MG63 (cell line): ENCODE measurements at regions not wholly inside any gene's neighbourhood (a gene's known extent, or its start where the extent isn't known, plus 50 kb on each side); places are given as distances from the start of the nearest gene placed in this dataset.
"Not testable (repeated sequence)": the region's sequence is repeated elsewhere in the genome, so short reads cannot be mapped to it uniquely, and the experiment has no call there.

Experiments
- DNase-seq: peaks from one replicate; pipeline ENCODE4 v3.0.0-alpha.2; 2020
- H3K27me3 ChIP-seq: fragments of 250-450 bp; sonication (Bioruptor Pico); 2 replicates; pipeline ENCODE4 v1.5.1; 2020; ENCODE audit warnings: mild to moderate bottlenecking, moderate library complexity
- H3K36me3 ChIP-seq: fragments of 250-450 bp; sonication (Bioruptor Pico); 2 replicates; pipeline ENCODE4 v1.5.1; 2020; ENCODE audit warnings: mild to moderate bottlenecking, moderate library complexity
- H3K4me3 ChIP-seq: fragments of 250-450 bp; sonication (Bioruptor Pico); 2 replicates; pipeline ENCODE4 v1.5.1; 2020; ENCODE audit warnings: mild to moderate bottlenecking, moderate library complexity
- H3K9me3 ChIP-seq: fragments of 250-450 bp; sonication (Bioruptor Pico); 2 replicates; pipeline ENCODE4 v1.5.1; 2020; ENCODE audit warnings: mild to moderate bottlenecking, moderate library complexity

GRCh38 chr9:29390859-29391258, 1817.6 kb upstream of the C9orf72 start:
- DNase-seq: no peak

DNA sequence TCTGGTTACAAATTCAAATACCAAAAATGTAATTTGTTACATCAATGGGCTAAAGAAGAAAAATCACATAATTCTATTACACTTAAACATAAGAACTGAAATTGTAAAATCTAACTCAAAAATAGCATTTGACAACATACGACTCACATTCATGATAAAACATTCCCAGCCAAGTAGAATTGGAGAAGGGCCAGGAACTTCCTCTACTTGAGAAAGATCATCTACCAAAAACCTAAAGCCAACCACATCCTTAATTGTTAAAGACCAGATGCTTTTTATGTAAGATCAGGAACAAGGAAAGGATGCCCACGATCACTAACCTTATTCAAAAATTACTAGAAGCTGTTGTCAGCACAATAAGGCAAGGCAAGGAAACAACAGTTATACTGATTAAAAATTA, 1819.8 kb upstream of the C9orf72 start:
- DNase-seq: no peak
- Histone ChIP-seq H3K4me3 (no peak overlapping the region), H3K27me3 (no peaks in the 10 kb centered on the region), H3K36me3 (no peaks in the 10 kb centered on the region), H3K9me3 (no peaks in the 10 kb centered on the region)

More at GRCh38 chr9:29390859-29391258, 1817.6 kb upstream of the C9orf72 start:
- no peaks in the 10 kb centered on the region for H3K9me3 ChIP-seq
- H3K27me3 ChIP-seq: no peaks in the 10 kb centered on the region
- no peaks in the 10 kb centered on the region for H3K36me3 ChIP-seq
- H3K4me3 ChIP-seq: no peak overlapping the region

DNA sequence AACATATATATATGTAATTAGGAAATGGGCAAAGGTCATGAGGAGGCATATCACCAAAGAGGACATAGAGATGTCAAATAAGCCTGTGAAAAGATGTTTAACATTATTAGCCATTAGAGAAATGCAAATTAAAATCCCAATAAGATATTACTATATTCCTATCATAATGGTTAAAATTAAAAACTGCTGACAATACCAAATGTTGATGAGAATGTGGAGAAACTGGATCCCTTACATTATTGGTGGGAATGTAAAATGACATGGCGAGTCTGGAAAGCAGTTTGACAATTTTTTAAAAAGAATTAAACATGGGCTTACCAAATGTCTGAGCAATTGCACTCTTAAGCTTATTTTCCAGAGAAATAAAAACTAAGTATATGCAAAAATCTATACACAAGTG, 1821.6 kb upstream of the C9orf72 start:
- Histone ChIP-seq H3K36me3 (no peaks in the 10 kb centered on the region), H3K4me3 (no peak overlapping the region), H3K9me3 (no peaks in the 10 kb centered on the region), H3K27me3 (no peaks in the 10 kb centered on the region)
- no peak for DNase-seq

- Histone ChIP-seq H3K36me3 (no peaks in the 10 kb centered on the region), H3K4me3 (no peak overlapping the region), H3K27me3 (no peaks in the 10 kb centered on the region), H3K9me3 (no peaks in the 10 kb centered on the region)
- DNase-seq: no peak
Measured at GRCh38 chr9:29397148-29397547, 1823.9 kb upstream of the C9orf72 start.

- H3K27me3 ChIP-seq: no peaks in the 10 kb centered on the region
- DNase-seq: no peak
- no peaks in the 10 kb centered on the region for H3K9me3 ChIP-seq
- no peaks in the 10 kb centered on the region for H3K36me3 ChIP-seq
- no peak overlapping the region for H3K4me3 ChIP-seq
Measured at GRCh38 chr9:29416204-29416603, 1842.9 kb upstream of the C9orf72 start.

GRCh38 chr9:29422438-29422837, 1849.2 kb upstream of the C9orf72 start:
- Histone ChIP-seq H3K27me3 (no peaks in the 10 kb centered on the region), H3K9me3 (no peaks in the 10 kb centered on the region), H3K36me3 (no peaks in the 10 kb centered on the region), H3K4me3 (no peak overlapping the region)
- no peak for DNase-seq

DNA sequence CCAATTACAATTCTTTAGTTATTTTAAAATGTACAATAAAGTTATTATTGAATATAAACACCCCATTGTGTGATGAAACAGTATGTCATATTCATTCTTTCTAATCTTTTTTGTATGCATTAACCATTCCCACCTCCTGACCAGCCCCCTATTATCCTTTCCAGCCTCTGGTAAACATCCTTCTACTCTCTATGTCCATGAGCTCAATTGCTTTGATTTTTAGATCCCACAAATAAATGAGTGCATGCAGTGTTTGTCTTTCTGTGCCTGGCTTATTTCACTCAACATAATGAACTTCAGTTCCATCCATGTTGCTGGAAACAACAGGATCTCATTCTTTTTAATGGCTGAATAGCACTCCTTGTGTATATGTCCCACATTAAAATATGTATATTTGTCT, 1858.9 kb upstream of the C9orf72 start:
- Histone ChIP-seq H3K36me3 (no peaks in the 10 kb centered on the region), H3K27me3 (no peaks in the 10 kb centered on the region), H3K9me3 (peaks cover 3% of the 10 kb centered on the region; the same call in 1 of the 2 replicates), H3K4me3 (no peak overlapping the region)
- DNase-seq: no peak

DNA sequence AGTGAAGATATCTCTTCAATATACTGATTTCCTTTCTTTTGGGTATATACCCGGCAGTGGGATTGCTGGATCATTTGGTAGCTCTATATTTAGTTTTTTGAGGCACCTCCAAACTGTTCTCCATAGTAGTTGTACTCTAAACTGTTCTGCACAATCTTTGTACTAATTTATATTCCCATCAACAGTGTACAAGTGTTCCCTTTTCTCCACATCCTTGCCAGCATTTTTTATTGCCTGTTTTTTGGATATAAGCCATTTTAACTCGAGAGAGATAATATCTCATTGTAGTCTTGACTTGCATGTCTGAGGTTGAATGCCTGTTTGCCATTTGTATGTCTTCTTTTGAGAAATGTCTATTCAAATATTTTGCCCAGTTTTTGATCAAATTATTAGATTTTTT, 1859.4 kb upstream of the C9orf72 start:
- H3K9me3 ChIP-seq, H3K36me3 ChIP-seq, H3K27me3 ChIP-seq, DNase-seq, H3K4me3 ChIP-seq: not testable (repeated sequence)

GRCh38 chr9:29435368-29435767, 1862.1 kb upstream of the C9orf72 start:
- no peaks in the 10 kb centered on the region for H3K27me3 ChIP-seq
- no peaks in the 10 kb centered on the region for H3K9me3 ChIP-seq
- no peak for DNase-seq
- no peak overlapping the region for H3K4me3 ChIP-seq
- no peaks in the 10 kb centered on the region for H3K36me3 ChIP-seq

- no peak for DNase-seq
- no peaks in the 10 kb centered on the region for H3K9me3 ChIP-seq
- H3K27me3 ChIP-seq: no peaks in the 10 kb centered on the region
- H3K36me3 ChIP-seq: no peaks in the 10 kb centered on the region
- H3K4me3 ChIP-seq: no peak overlapping the region
Measured at GRCh38 chr9:29437526-29437925, 1864.2 kb upstream of the C9orf72 start.

DNA sequence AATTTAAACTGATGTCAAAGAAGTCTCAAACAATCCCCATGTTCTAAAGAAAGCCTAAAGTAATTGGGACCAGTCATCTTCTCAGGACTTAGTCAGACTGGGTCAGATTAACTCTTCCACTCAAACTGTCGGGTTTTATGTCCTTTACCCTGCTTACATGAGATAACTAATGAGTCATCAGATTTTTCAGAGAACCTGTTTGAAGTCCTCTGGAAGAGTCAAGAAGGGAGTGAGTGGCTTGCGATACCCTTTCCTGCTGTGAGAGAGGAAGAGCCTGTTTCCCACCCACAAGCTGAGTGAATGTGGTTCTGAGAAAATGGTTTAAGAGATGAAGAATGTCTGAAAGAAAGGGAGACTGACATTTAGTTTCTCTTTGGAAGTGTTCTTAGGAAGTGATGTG, 1866.7 kb upstream of the C9orf72 start:
- no peak for DNase-seq
- no peak overlapping the region for H3K4me3 ChIP-seq

DNA sequence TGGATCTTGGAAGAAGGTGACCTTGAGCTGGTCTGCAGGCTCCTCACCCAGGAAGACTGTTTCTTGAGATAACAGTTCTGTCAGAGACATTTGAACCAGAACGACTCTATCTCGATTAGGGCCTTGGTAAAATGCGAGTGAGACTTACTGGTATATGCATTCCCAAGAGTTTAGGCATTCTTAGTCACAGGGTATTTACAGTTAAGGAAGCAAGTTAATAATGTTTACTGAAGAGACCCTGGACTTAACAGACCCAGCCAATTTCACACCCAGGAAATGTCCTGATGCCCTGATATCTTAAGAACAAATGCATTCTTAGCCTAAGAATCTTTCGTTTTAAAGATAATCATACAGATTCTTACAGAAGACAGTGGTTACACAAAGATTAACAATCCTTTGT, 1867.2 kb upstream of the C9orf72 start:
- no peak for DNase-seq
- no peaks in the 10 kb centered on the region for H3K9me3 ChIP-seq
- H3K4me3 ChIP-seq: no peak overlapping the region
- H3K36me3 ChIP-seq: no peaks in the 10 kb centered on the region
- H3K27me3 ChIP-seq: no peaks in the 10 kb centered on the region

More for the DNA sequence above, 1866.7 kb upstream of the C9orf72 start:
- H3K27me3 ChIP-seq: no peaks in the 10 kb centered on the region
- no peaks in the 10 kb centered on the region for H3K9me3 ChIP-seq
- H3K36me3 ChIP-seq: no peaks in the 10 kb centered on the region

- Histone ChIP-seq H3K9me3 (no peaks in the 10 kb centered on the region), H3K27me3 (no peaks in the 10 kb centered on the region), H3K36me3 (no peaks in the 10 kb centered on the region), H3K4me3 (no peak overlapping the region)
- DNase-seq: no peak
Measured at GRCh38 chr9:29445751-29446150, 1872.5 kb upstream of the C9orf72 start.

DNA sequence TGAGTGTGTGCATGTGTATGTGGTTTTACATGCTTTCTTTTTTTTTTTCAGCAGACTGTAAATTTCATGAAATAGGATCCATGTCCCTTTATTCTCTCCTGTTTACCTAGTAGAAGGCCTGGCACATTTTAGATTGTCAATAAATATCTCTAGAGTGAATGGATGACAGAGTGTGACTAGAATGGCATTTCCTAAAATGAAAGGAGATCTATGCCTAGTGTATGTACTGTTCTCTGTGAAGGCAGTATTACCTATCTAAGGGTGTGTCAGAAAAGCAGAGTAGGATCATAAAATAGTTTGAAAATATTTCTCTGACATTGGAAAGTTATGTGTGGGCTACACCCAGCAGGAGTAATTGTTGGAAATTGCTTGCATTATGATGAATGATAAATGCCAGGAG, 1876.0 kb upstream of the C9orf72 start:
- no peaks in the 10 kb centered on the region for H3K36me3 ChIP-seq
- H3K27me3 ChIP-seq: no peaks in the 10 kb centered on the region
- DNase-seq: no peak
- H3K4me3 ChIP-seq: no peak overlapping the region
- no peaks in the 10 kb centered on the region for H3K9me3 ChIP-seq

- not testable (repeated sequence) for DNase-seq, H3K4me3 ChIP-seq, H3K9me3 ChIP-seq, H3K27me3 ChIP-seq, H3K36me3 ChIP-seq
Measured at GRCh38 chr9:29450343-29450875, 1877.1 kb upstream of the C9orf72 start.

- Histone ChIP-seq H3K36me3 (no peaks in the 10 kb centered on the region), H3K27me3 (no peaks in the 10 kb centered on the region), H3K4me3 (no peak overlapping the region), H3K9me3 (no peaks in the 10 kb centered on the region)
- no peak for DNase-seq
Measured at GRCh38 chr9:29456940-29457339, 1883.7 kb upstream of the C9orf72 start.

DNA sequence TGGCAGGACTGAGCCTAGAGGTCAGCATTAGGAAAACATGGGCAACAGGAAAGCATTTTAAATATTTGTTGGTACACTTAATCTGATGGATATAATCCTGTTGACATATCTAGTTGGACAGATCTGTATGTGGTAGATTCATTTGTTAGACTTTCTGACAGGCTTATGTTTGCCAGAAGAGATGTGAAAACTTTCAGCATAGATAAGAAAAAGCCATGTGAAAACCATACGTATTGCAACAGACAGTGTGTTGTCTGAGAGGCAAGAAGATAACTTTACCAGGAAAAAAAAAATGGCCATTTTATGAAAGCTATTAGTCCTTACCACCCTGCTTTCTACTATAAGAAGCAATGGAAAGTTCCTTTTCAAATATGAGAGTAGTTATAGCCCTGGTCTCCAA, 1902.2 kb upstream of the C9orf72 start:
- Histone ChIP-seq H3K9me3 (no peaks in the 10 kb centered on the region), H3K27me3 (no peaks in the 10 kb centered on the region), H3K36me3 (no peaks in the 10 kb centered on the region), H3K4me3 (no peak overlapping the region)
- DNase-seq: no peak

GRCh38 chr9:29511680-29512079, 1938.4 kb upstream of the C9orf72 start:
- no peak for DNase-seq
- H3K9me3 ChIP-seq: no peaks in the 10 kb centered on the region
- H3K36me3 ChIP-seq: no peaks in the 10 kb centered on the region
- H3K27me3 ChIP-seq: no peaks in the 10 kb centered on the region
- H3K4me3 ChIP-seq: no peak overlapping the region

- no peak overlapping the region for H3K4me3 ChIP-seq
- DNase-seq: peak; percentile 12
- no peaks in the 10 kb centered on the region for H3K9me3 ChIP-seq
Measured at GRCh38 chr9:29514336-29514735, 1941.1 kb upstream of the C9orf72 start.

More at GRCh38 chr9:29514336-29514735, 1941.1 kb upstream of the C9orf72 start:
- H3K27me3 ChIP-seq: no peaks in the 10 kb centered on the region
- H3K36me3 ChIP-seq: no peaks in the 10 kb centered on the region
